ENCODE measurements at regions not wholly inside any gene's neighbourhood (a gene's known extent, or its start where the extent isn't known, plus 50 kb on each side); places are given as distances from the start of the nearest gene placed in this dataset.

DNA sequence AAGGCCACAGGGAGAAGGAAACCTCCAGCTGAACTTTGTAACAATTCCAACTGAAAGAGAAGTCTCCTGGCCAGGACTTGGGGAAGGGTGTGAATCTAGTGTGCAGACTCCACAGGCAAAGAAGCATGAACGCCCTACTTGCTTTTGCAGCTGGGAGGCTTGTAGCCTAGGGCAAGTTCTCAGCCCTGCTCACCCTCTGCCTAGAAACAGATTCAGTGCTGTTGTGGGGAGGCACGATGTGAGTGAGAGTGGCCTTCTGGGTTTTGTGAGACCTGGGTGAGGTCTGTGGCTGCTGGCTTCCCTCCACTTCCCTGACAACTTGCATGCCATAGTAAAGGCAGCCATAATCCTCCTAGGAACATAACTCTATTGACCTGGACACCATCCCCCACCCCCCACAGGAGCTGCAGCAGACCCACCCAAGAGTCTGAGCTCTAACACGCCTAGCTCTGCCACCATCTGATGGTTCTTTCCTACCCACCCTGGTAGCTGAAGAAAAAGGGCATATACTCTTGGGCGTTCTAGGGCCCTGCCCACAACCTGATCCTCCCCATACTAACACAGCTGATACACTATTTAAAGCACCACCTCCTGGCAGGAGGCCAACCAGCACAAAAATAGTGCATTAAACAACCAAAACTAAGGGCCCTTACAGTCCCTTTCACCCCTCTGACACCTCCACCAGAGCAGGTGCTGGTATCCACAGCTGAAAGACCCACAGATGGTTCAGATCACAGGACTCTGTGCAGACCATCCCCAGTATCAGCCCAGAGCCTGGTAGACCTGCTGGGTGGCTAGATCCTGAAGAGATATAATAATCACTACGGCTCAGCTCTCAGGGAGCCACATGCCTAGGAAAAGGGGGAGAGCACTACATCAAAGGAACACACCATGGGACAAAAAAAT lies 426.5 kb downstream of the IGSF11 start (continued):
- TF ChIP-seq FOSL2 (IDR thresholded peaks at IDR 0.05; ENCODE audit: borderline replicate concordance, low read depth) (no peak), ELF1 (IDR thresholded peaks at IDR 0.05) (no peak), MXI1 (IDR thresholded peaks at IDR 0.05; ENCODE audit: low read depth, low read length) (no peak), GABPA (IDR thresholded peaks at IDR 0.05; ENCODE audit: low read depth) (no peak), GATA2 (CRISPR knock-in tag; IDR thresholded peaks at IDR 0.05) (no peak), TCF12 (IDR thresholded peaks at IDR 0.05) (no peak), YY1 (IDR thresholded peaks at IDR 0.05; ENCODE audit: low read depth) (no peak)
- TF ChIP-seq, protein P1, sequence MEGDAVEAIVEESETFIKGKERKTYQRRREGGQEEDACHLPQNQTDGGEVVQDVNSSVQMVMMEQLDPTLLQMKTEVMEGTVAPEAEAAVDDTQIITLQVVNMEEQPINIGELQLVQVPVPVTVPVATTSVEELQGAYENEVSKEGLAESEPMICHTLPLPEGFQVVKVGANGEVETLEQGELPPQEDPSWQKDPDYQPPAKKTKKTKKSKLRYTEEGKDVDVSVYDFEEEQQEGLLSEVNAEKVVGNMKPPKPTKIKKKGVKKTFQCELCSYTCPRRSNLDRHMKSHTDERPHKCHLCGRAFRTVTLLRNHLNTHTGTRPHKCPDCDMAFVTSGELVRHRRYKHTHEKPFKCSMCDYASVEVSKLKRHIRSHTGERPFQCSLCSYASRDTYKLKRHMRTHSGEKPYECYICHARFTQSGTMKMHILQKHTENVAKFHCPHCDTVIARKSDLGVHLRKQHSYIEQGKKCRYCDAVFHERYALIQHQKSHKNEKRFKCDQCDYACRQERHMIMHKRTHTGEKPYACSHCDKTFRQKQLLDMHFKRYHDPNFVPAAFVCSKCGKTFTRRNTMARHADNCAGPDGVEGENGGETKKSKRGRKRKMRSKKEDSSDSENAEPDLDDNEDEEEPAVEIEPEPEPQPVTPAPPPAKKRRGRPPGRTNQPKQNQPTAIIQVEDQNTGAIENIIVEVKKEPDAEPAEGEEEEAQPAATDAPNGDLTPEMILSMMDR (IDR thresholded peaks at IDR 0.05) = no peak

DNA sequence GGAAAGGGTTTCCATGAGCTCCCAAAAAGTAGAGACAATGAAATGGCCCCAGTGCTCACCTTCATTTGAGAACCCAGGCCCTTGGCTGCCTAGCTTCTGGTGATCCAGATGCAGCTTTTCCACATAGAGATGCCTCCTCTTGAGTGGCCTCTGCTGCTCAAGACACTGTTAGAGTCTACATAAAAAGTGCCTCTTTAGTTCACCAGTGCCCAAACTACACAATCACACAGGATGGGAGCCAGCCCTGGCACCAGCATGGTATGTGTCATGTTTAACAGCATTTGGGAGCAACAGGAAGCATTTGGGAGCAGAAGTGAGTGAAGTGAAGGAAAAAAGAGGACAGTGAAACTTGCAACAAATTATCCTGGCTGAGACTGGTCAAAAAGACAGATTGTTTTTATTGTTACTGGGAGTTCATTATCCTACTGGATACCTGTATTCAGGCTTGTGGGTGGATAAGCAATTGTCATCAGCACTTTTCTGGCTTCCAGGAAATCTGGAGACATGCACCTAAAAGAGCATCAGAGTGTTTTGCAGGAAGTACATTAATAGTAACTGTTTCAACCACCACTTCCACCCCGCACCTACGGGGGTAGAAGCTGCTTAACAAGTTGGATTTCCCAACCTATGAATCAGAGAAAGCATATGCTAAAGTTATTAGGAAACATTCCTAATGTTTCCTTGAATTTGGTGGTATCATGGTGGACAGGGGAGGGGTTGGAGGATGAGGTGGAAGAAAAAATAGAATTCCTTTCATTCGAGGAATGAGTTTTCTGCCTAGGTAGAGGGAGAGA lies 416.2 kb downstream of the IGSF11 start:
- no peak overlapping the region for H3K9ac ChIP-seq
- H2AFZ ChIP-seq (ENCODE audit: low read depth) = no peak overlapping the region
- no peaks in the 10 kb centered on the region for H3K27me3 ChIP-seq (ENCODE audit: insufficient read depth)
- no peaks in the 10 kb centered on the region for H3K79me2 ChIP-seq (ENCODE audit: insufficient read depth)
- no peaks in the 10 kb centered on the region for H3F3A ChIP-seq (replicated peaks; ENCODE audit: insufficient read depth)
- no peak overlapping the region for H3K27ac ChIP-seq (ENCODE audit: low read depth in 2 of 2, low read length in 1 of 2)
- ChIA-PET POLR2A (no interaction called here), CTCF (interaction anchor here (1.0 kb wide), 1 partner anchor 10 kb away, joined by 3 read pairs; no protein-coding TSS in a partner anchor)
- H3K4me3 ChIP-seq (ENCODE audit: low read depth in 2 of 2, low read length in 1 of 2) = no peak overlapping the region
- WGBS (ENCODE audit: low lambda C conversion rate) = 41% methylated on average over 3 of the region's 3 CpGs
- H4K20me1 ChIP-seq (ENCODE audit: insufficient read depth) = no peaks in the 10 kb centered on the region
- H3K4me1 ChIP-seq (ENCODE audit: control insufficient read depth in 1 of 2, insufficient read depth in 2 of 2, low read depth in 1 of 2, low read length in 1 of 2) = no peaks in the 10 kb centered on the region
- no peaks in the 10 kb centered on the region for H3K9me3 ChIP-seq
- no peaks in the 10 kb centered on the region for H3K36me3 ChIP-seq (replicated peaks in 1 of 2; ENCODE audit: control insufficient read depth in 1 of 2, insufficient read depth in 2 of 2, low read length in 1 of 2)
- TF ChIP-seq JUND (IDR thresholded peaks at IDR 0.05) = no peak
- no peak for TF ChIP-seq FOSL2 (IDR thresholded peaks at IDR 0.05; ENCODE audit: borderline replicate concordance, low read depth)
- TF ChIP-seq, protein P1 (IDR thresholded peaks at IDR 0.05) = no peak
- no peak for TF ChIP-seq FOXJ3 (CRISPR knock-in tag; IDR thresholded peaks at IDR 0.05)
- no peak for TF ChIP-seq RAD21 (IDR thresholded peaks at IDR 0.05; ENCODE audit: low read length)
- TF ChIP-seq NFIC (IDR thresholded peaks at IDR 0.05; ENCODE audit: borderline replicate concordance) = no peak
- TF ChIP-seq, protein P2, sequence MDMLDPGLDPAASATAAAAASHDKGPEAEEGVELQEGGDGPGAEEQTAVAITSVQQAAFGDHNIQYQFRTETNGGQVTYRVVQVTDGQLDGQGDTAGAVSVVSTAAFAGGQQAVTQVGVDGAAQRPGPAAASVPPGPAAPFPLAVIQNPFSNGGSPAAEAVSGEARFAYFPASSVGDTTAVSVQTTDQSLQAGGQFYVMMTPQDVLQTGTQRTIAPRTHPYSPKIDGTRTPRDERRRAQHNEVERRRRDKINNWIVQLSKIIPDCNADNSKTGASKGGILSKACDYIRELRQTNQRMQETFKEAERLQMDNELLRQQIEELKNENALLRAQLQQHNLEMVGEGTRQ (IDR thresholded peaks at IDR 0.05; ENCODE audit: borderline replicate concordance, low read depth, low read length) = no peak
- TF ChIP-seq, protein P3, sequence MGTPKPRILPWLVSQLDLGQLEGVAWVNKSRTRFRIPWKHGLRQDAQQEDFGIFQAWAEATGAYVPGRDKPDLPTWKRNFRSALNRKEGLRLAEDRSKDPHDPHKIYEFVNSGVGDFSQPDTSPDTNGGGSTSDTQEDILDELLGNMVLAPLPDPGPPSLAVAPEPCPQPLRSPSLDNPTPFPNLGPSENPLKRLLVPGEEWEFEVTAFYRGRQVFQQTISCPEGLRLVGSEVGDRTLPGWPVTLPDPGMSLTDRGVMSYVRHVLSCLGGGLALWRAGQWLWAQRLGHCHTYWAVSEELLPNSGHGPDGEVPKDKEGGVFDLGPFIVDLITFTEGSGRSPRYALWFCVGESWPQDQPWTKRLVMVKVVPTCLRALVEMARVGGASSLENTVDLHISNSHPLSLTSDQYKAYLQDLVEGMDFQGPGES (IDR thresholded peaks at IDR 0.05; ENCODE audit: low read depth, low read length) = no peak
- TF ChIP-seq GABPA (IDR thresholded peaks at IDR 0.05; ENCODE audit: low read depth) = no peak
- DNase-seq = no peak
- no peak overlapping the region for H3K4me2 ChIP-seq
- H3K9me2 ChIP-seq = no peaks in the 10 kb centered on the region
